ENCODE measurements at regions not wholly inside any gene's neighbourhood (a gene's known extent, or its start where the extent isn't known, plus 50 kb on each side); places are given as distances from the start of the nearest gene placed in this dataset.
"Not testable (repeated sequence)": the region's sequence is repeated elsewhere in the genome, so short reads cannot be mapped to it uniquely, and the experiment has no call there.

DNA sequence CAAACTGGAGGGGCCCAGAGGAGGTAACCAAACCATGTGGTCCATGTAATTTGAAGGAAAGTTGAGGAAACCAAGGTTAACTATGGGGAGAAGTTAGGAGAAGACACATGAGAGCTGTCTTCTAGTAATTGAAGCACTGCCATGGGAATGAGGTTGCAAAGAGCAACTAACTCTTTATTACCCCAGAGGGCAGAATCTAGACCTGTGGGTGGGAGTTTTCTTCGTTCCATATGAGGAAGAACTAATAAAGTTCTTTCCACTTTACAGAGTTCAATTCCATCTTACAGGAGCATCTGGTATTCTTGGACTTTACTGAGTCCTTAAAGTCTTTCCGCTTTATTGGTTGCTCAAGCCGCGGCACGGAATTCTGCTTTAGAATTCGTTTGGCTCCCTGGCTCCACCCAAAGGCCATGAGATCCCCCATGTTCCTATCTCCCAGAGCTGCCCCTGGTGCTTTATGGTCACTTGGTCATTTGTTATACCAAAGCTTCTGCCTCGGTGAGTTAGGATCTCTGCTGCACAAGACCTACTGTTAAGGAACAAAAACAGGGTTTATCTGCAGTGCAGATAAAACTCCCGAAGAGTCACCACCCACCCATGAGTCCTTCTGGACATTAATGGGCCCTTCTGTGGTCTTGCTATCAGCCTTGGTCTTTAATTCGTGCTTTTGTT, 89.5 kb upstream of the UMPS start:
- no peak overlapping the region for H3K4me2 ChIP-seq
- CTCF ChIA-PET: no interaction called here
- no peak for TF ChIP-seq EZH2 (IDR thresholded peaks at IDR 0.05; ENCODE audit: low read depth)
- TF ChIP-seq, protein P1, sequence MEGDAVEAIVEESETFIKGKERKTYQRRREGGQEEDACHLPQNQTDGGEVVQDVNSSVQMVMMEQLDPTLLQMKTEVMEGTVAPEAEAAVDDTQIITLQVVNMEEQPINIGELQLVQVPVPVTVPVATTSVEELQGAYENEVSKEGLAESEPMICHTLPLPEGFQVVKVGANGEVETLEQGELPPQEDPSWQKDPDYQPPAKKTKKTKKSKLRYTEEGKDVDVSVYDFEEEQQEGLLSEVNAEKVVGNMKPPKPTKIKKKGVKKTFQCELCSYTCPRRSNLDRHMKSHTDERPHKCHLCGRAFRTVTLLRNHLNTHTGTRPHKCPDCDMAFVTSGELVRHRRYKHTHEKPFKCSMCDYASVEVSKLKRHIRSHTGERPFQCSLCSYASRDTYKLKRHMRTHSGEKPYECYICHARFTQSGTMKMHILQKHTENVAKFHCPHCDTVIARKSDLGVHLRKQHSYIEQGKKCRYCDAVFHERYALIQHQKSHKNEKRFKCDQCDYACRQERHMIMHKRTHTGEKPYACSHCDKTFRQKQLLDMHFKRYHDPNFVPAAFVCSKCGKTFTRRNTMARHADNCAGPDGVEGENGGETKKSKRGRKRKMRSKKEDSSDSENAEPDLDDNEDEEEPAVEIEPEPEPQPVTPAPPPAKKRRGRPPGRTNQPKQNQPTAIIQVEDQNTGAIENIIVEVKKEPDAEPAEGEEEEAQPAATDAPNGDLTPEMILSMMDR (conservative IDR thresholded peaks at IDR 0.05): no peak
- no peaks in the 10 kb centered on the region for H4K20me1 ChIP-seq (ENCODE audit: insufficient read depth)
- H3K4me1 ChIP-seq (replicated peaks; ENCODE audit: insufficient read depth): no peaks in the 10 kb centered on the region
- H3K9me3 ChIP-seq (ENCODE audit: insufficient read depth, low read depth): no peaks in the 10 kb centered on the region
- H3K27ac ChIP-seq: no peak overlapping the region
- intact Hi-C loops (cut with micrococcal nuclease; ENCODE audit: unreplicated experiment): no loop called here
- H3F3A ChIP-seq (ENCODE audit: insufficient read depth, low read depth): no peaks in the 10 kb centered on the region
- H3K79me2 ChIP-seq (ENCODE audit: low read depth): no peaks in the 10 kb centered on the region
- H3K36me3 ChIP-seq (ENCODE audit: low read depth): no peaks in the 10 kb centered on the region
- H3K9me2 ChIP-seq (ENCODE audit: insufficient read depth): no peaks in the 10 kb centered on the region; the same call in 1 of the 2 replicates
- H2AFZ ChIP-seq: no peak overlapping the region
- POLR2A ChIA-PET (ENCODE audit: unreplicated experiment): no interaction called here
- DNase-seq: no peak
- no TSS peak for BruUV-seq (replicated peaks)
- no peaks in the 10 kb centered on the region for H3K27me3 ChIP-seq (ENCODE audit: insufficient read depth, low read depth)
- no peak overlapping the region for H3K4me3 ChIP-seq

DNA sequence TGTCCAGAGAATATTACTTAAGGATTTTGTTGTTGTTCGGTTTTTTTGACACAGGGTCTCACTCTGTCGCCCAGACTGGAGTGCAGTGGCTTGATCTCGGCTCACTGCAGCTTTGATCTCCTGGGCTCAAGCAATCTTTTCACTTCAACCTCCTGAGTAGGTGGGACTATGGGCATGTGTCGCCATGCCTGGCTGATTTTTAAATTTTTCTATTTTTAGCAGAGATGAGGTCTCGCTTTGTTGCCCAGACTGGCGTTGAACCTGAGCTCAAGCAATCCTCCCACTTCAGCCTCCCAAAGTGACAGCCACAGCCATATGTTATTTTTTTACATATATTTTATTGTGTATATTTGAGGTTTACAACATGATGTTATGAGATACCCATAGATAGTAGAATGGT, 86.8 kb upstream of the UMPS start:
- ChIA-PET POLR2A (ENCODE audit: unreplicated experiment) (no interaction called here), CTCF (no interaction called here)
- no peak overlapping the region for H3K27ac ChIP-seq
- no peak for DNase-seq
- BruUV-seq (replicated peaks): no TSS peak
- no peaks in the 10 kb centered on the region for H3K4me1 ChIP-seq (replicated peaks; ENCODE audit: insufficient read depth)
- H3K36me3 ChIP-seq (ENCODE audit: low read depth): no peaks in the 10 kb centered on the region
- no peaks in the 10 kb centered on the region; the same call in 1 of the 2 replicates for H3K9me2 ChIP-seq (ENCODE audit: insufficient read depth)
- no peaks in the 10 kb centered on the region for H3K79me2 ChIP-seq (ENCODE audit: low read depth)
- H3F3A ChIP-seq (ENCODE audit: insufficient read depth, low read depth): no peaks in the 10 kb centered on the region
- H4K20me1 ChIP-seq (ENCODE audit: insufficient read depth): no peaks in the 10 kb centered on the region
- intact Hi-C loops (cut with micrococcal nuclease; ENCODE audit: unreplicated experiment): no loop called here
- no peaks in the 10 kb centered on the region for H3K27me3 ChIP-seq (ENCODE audit: insufficient read depth, low read depth)
- H3K4me2 ChIP-seq: no peak overlapping the region
- TF ChIP-seq, protein P1 (conservative IDR thresholded peaks at IDR 0.05): no peak
- TF ChIP-seq EZH2 (IDR thresholded peaks at IDR 0.05; ENCODE audit: low read depth): no peak
- H3K4me3 ChIP-seq: no peak overlapping the region
- no peaks in the 10 kb centered on the region for H3K9me3 ChIP-seq (ENCODE audit: insufficient read depth, low read depth)
- no peak overlapping the region for H2AFZ ChIP-seq

DNA sequence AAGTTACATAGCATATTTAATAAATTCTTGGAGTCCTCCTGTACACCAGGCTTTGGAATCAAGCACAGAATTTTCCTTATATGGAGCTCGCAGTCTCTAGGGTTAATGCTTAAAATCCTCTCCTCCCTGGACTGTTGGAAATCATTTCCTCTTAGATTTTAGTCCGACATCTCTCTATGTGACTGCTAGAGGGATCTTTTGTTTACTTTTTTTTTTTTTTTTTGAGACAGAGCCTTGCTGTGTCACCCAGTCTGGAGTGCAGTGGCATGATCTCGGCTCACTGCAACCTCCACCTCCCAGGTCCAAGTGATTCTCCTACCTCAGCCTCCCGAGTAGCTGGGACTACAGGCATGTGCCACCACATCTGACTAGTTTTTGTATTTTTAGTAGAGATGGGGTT, 84.1 kb upstream of the UMPS start:
- not testable (repeated sequence) for H3F3A ChIP-seq (ENCODE audit: insufficient read depth, low read depth); DNase-seq
- POLR2A ChIA-PET (ENCODE audit: unreplicated experiment): interaction anchor here (0.7 kb wide), 1 partner anchor 690 kb away, joined by 7 read pairs; no protein-coding TSS in a partner anchor

DNA sequence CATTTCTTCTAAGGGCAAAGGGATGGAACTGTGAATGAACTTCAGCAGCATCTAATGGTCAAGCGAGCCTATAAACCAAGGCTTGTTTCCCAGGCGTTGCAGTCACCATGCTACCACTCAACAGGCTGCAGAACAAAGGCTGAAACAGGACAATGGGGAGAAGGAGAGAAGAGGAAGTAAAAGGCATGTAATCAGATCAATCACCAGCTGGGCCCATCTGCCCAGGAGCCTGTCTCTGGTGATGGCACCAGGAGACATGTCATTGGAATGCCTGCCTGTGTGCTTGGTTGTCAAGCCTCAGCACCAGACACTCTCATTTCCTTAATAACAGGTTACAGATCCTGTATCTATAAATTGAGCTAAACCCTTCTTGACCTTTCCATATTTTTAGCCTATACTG, 81.7 kb upstream of the UMPS start:
- Histone ChIP-seq H3K9me2 (ENCODE audit: insufficient read depth) (no peaks in the 10 kb centered on the region), H3K36me3 (ENCODE audit: low read depth) (no peaks in the 10 kb centered on the region), H3K27me3 (ENCODE audit: insufficient read depth, low read depth) (no peaks in the 10 kb centered on the region), H3K79me2 (ENCODE audit: low read depth) (no peaks in the 10 kb centered on the region), H3K4me1 (replicated peaks; ENCODE audit: insufficient read depth) (no peaks in the 10 kb centered on the region), H4K20me1 (ENCODE audit: insufficient read depth) (no peaks in the 10 kb centered on the region), H3F3A (ENCODE audit: insufficient read depth, low read depth) (no peaks in the 10 kb centered on the region), H2AFZ (no peak overlapping the region), H3K9me3 (ENCODE audit: insufficient read depth, low read depth) (no peaks in the 10 kb centered on the region), H3K4me3 (no peak overlapping the region), H3K27ac (no peak overlapping the region), H3K4me2 (no peak overlapping the region)
- intact Hi-C loops (cut with micrococcal nuclease; ENCODE audit: unreplicated experiment): no loop called here
- no peak for DNase-seq
- CTCF ChIA-PET: no interaction called here
- no TSS peak for BruUV-seq (replicated peaks)
- TF ChIP-seq, protein P1 (conservative IDR thresholded peaks at IDR 0.05): no peak
- TF ChIP-seq EZH2 (IDR thresholded peaks at IDR 0.05; ENCODE audit: low read depth): no peak
- POLR2A ChIA-PET (ENCODE audit: unreplicated experiment): no interaction called here

More for the DNA sequence above, 84.1 kb upstream of the UMPS start:
- H3K4me1 ChIP-seq (replicated peaks; ENCODE audit: insufficient read depth); H3K9me2 ChIP-seq (ENCODE audit: insufficient read depth); intact Hi-C loops (cut with micrococcal nuclease; ENCODE audit: unreplicated experiment); H4K20me1 ChIP-seq (ENCODE audit: insufficient read depth); H2AFZ ChIP-seq; H3K9me3 ChIP-seq (ENCODE audit: insufficient read depth, low read depth); H3K4me2 ChIP-seq; H3K79me2 ChIP-seq (ENCODE audit: low read depth); BruUV-seq (replicated peaks); H3K4me3 ChIP-seq; H3K27me3 ChIP-seq (ENCODE audit: insufficient read depth, low read depth); H3K27ac ChIP-seq; H3K36me3 ChIP-seq (ENCODE audit: low read depth): not testable (repeated sequence)
- CTCF ChIA-PET: interaction anchor here (0.6 kb wide), 1 partner anchor 180 kb away, joined by 4 read pairs; no protein-coding TSS in a partner anchor
